ENCODE measurements at regions not wholly inside any gene's neighbourhood (a gene's known extent, or its start where the extent isn't known, plus 50 kb on each side); places are given as distances from the start of the nearest gene placed in this dataset.

- TF ChIP-seq CTCF (IDR thresholded peaks at IDR 0.05; ENCODE audit: extremely low read depth, insufficient read depth, missing control alignments): no peak
- in situ Hi-C loops (cut with MboI; ENCODE audit: low pct_unique_long_range_greater_than_20kb, low sequenced_read_pairs, unreplicated experiment): no loop called here
- no peak for DNase-seq (ENCODE audit: low spot score)
Observed at GRCh38 chr2:220144411-220144810, 517.0 kb downstream of the SLC4A3 start.

GRCh38 chr2:220147161-220148038 is 520.0 kb downstream of the SLC4A3 start:
- no peak for TF ChIP-seq CTCF (IDR thresholded peaks at IDR 0.05; ENCODE audit: extremely low read depth, insufficient read depth, missing control alignments)
- in situ Hi-C loops (cut with MboI; ENCODE audit: low pct_unique_long_range_greater_than_20kb, low sequenced_read_pairs, unreplicated experiment): no loop called here
- DNase-seq (ENCODE audit: low spot score): no peak

GRCh38 chr2:220148471-220149248 is 521.2 kb downstream of the SLC4A3 start:
- in situ Hi-C loops (cut with MboI; ENCODE audit: low pct_unique_long_range_greater_than_20kb, low sequenced_read_pairs, unreplicated experiment): no loop called here
- DNase-seq (ENCODE audit: low spot score): no peak

GRCh38 chr2:220151341-220151740 is 523.9 kb downstream of the SLC4A3 start:
- in situ Hi-C loops (cut with MboI; ENCODE audit: low pct_unique_long_range_greater_than_20kb, low sequenced_read_pairs, unreplicated experiment): no loop called here
- DNase-seq (ENCODE audit: low spot score): no peak
- no peak for TF ChIP-seq CTCF (IDR thresholded peaks at IDR 0.05; ENCODE audit: extremely low read depth, insufficient read depth, missing control alignments)

More at GRCh38 chr2:220148471-220149248, 521.2 kb downstream of the SLC4A3 start:
- TF ChIP-seq CTCF (IDR thresholded peaks at IDR 0.05; ENCODE audit: extremely low read depth, insufficient read depth, missing control alignments): no peak

- TF ChIP-seq CTCF (IDR thresholded peaks at IDR 0.05; ENCODE audit: extremely low read depth, insufficient read depth, missing control alignments): no peak
- DNase-seq (ENCODE audit: low spot score): no peak
- in situ Hi-C loops (cut with MboI; ENCODE audit: low pct_unique_long_range_greater_than_20kb, low sequenced_read_pairs, unreplicated experiment): no loop called here
Observed at GRCh38 chr2:220152281-220152935, 525.0 kb downstream of the SLC4A3 start.

- TF ChIP-seq CTCF (IDR thresholded peaks at IDR 0.05; ENCODE audit: extremely low read depth, insufficient read depth, missing control alignments): no peak
- DNase-seq (ENCODE audit: low spot score): no peak
- in situ Hi-C loops (cut with MboI; ENCODE audit: low pct_unique_long_range_greater_than_20kb, low sequenced_read_pairs, unreplicated experiment): no loop called here
Observed at GRCh38 chr2:220153118-220153517, 525.7 kb downstream of the SLC4A3 start.
